ENCODE measurements at regions not wholly inside any gene's neighbourhood (a gene's known extent, or its start where the extent isn't known, plus 50 kb on each side); places are given as distances from the start of the nearest gene placed in this dataset.

DNA sequence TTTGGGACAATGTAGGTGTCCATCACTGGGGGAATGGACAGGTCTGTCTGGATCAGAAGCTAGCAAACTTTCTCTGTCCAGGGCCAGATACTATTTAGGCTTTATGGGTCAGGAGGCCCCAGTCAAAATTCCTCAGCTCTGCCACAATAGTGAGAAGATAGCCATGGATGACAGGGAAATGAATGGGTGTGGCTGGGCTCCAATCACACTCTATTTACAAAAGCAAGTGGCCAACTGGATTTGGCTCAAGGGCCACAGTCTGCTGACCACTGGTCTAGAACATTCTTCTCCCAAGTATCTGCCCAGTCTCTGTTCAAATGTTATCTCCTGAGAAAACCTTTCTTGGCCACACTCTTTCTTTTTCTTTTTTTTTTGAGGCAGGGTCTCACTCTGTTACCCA lies 339.9 kb downstream of the SOX9 start:
- TF ChIP-seq CTCF (IDR thresholded peaks at IDR 0.05; ENCODE audit: low read length), result no peak
- no peak for TF ChIP-seq EZH2 (optimal IDR thresholded peaks at IDR 0.05; ENCODE audit: low read depth, low read length)
- no peak for TF ChIP-seq EZH2phosphoT487 (IDR thresholded peaks at IDR 0.05; ENCODE audit: low read length)
